ENCODE measurements at regions not wholly inside any gene's neighbourhood (a gene's known extent, or its start where the extent isn't known, plus 50 kb on each side); places are given as distances from the start of the nearest gene placed in this dataset.
"Not testable (repeated sequence)": the region's sequence is repeated elsewhere in the genome, so short reads cannot be mapped to it uniquely, and the experiment has no call there.

GRCh38 chr2:64743739-64744330 lies 90.1 kb upstream of the SERTAD2 start:
- no peak for DNase-seq (ENCODE audit: low spot score)

GRCh38 chr2:64745562-64745961 lies 91.8 kb upstream of the SERTAD2 start:
- no peak for DNase-seq (ENCODE audit: low spot score)

GRCh38 chr2:64747690-64748091 lies 94.0 kb upstream of the SERTAD2 start:
- DNase-seq (ENCODE audit: low spot score): not testable (repeated sequence)

- DNase-seq (ENCODE audit: low spot score): no peak
Observed at GRCh38 chr2:64748147-64748546, 94.4 kb upstream of the SERTAD2 start.

GRCh38 chr2:64748561-64748960 lies 94.8 kb upstream of the SERTAD2 start:
- DNase-seq (ENCODE audit: low spot score): no peak

DNA sequence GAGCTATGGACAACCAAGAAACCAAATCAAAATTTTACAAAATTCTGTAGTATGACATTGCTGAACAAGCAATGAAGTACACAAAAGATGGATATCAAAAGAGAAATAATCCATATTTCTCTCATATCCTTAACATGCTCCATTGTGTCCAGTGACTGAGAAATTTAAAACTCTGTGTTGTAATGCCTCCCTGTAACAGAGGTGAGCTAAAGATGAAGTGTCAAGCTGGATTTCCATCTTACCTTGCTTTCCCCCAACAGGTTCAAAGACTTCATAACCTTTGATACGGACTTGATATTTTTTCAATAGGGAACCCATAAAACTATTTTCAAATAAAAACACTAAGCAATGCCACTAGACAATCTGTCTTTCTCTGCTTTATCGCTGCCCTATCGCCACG lies 95.7 kb upstream of the SERTAD2 start:
- DNase-seq (ENCODE audit: low spot score): no peak

GRCh38 chr2:64750001-64750816 lies 96.5 kb upstream of the SERTAD2 start:
- peak; percentile 27 for DNase-seq (ENCODE audit: low spot score)

DNA sequence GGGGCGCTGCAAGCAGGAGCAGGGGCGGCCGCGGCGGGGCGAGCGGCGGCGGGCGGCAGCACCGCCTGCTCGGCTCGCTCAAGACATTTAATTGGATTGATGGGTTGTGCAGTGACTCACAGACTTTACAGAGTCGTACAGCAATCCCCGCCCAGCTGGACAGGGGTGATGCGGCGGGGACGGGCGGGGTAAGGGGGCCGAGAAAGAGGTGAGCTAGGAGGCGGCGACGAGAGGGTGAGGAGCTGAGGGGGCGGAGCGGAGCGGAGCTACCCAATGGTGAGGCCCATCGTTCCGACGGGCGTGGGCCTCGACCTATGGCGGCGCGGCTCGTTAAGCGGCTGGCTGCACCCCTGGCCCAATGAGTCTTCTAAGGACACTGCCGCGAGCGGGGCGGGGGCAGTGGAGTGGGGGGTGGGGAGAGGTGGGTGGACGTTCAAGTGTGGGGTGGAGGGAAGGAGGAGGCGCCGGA lies 97.1 kb upstream of the SERTAD2 start:
- DNase-seq (ENCODE audit: low spot score): peak; percentile 97

GRCh38 chr2:64751286-64752260 lies 97.9 kb upstream of the SERTAD2 start:
- peak; percentile 57 for DNase-seq (ENCODE audit: low spot score)

DNA sequence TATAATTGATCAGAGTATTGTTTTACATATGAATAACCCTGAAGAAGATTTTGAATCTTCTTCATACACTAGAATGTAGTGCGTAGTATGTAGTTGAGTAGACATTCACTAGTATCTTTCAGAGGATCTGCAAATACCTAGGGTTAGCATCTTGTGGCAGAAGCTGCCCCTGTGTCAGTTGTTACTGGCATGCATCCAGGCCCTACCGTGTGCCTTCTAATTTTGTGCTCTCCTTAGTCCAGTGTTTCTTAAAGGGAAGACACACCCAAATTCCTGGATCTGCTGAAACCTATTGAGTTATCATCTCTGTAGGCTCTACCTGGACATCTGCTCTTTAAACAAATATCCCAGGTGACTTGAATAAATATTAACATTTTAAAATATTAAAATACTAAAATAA lies 99.7 kb upstream of the SERTAD2 start:
- DNase-seq (ENCODE audit: low spot score): no peak

GRCh38 chr2:64754570-64754969 lies 100.9 kb upstream of the SERTAD2 start:
- DNase-seq (ENCODE audit: low spot score): no peak

DNA sequence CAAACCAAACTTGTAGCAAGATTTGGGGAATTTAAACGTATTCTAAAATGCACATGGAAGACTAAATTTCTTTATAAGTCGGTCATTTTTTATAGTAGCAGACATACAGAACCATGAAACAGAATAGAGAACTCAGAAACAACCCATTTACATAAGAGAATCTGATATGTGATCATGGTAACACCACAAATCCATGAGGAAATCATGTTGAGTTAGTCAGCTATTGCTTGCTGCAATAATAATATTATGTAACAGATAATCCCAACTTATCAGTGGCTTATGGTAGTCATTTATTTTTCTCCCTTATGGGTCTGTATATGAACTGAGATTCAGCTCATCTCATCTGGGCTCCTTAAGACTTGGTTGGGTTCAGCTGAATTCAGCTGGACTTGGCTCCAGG lies 103.4 kb upstream of the SERTAD2 start:
- no peak for DNase-seq (ENCODE audit: low spot score)

GRCh38 chr2:64760128-64760527 lies 106.4 kb upstream of the SERTAD2 start:
- no peak for DNase-seq (ENCODE audit: low spot score)

GRCh38 chr2:64762301-64762997 lies 108.7 kb upstream of the SERTAD2 start:
- no peak for DNase-seq (ENCODE audit: low spot score)

DNA sequence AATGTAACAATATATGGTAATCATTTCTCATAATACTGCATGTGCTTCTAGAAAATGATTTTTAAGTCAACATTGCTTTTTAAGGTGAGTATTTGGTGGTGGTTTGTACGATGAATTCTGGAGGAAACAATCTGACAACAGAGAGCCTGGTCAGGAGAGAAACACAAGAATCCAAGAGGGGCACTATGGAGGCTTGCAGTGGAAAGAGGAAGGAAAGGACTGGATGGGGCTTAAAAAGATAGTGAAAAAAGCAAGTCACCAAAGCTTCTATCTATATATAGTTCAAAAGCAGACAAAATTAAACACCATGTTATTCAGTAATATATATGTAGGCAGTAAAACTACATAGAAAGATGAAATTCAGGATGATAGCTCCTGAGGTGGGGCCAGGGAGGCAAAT lies 109.4 kb upstream of the SERTAD2 start:
- DNase-seq (ENCODE audit: low spot score): no peak

DNA sequence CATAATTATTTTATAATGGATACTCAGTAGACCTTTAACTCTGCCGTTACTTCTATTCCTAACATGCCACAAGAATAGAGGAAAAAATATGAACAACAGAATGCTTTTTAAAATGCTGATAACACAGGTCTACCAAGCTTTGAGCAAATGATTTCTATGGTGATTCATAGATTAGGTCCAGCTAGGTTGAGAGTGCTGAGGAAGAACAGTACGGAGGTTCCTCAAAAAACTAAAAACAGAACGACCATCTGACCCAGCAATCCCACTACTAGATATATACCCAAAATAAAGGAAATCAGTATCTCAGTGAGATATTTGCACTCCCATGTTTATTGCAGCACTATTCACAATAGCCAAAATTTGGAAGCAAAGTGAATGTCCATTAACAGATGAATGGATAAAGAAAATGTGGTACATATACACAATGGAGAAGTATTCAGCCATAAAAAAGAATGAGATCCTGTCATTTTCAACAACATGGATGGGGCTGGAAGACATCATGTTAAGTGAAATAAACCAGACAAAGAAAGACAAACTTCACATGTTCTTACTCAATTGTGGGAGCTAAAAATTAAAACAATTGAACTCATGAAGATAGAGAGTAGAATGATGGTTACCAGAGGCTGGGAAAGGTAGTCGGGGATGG lies 111.6 kb upstream of the SERTAD2 start:
- DNase-seq (ENCODE audit: low spot score): no peak

DNA sequence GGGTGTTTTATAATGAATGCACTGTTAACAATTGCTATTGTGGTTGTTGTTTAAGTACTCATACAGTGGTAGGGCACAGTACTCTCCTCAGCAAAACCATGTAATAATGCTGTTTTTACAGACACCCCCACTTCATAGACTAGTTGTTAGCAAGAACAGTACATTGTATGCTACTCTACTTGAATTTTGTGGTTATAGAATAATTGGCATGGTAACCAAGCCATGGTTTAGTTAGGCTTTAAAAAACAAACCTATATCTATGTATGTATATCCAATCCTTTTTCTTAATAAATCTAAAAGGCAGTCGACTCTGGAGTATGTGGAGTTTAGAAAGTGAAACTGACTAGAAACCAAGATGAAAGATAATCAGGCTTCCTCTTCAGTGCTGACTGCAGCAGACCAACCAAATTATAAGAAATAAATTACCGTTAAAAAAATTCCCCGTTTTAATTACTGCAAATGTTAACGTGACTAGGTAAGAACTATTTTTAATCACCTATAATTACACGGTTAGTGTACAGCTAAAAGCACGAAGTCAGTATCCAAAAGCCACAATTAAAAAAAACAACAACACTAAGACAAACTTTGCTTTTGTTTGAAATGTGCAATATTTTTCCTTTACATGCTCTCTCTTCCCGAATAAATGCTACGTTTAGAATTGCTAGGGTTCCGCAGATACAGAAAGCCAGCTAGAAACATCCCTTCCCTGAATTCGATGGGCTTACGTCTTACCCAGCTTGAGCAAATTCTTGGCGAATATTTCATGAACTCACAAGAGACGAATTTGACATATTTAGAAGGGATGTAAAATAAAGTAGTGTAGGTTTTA lies 113.3 kb upstream of the SERTAD2 start:
- DNase-seq (ENCODE audit: low spot score): no peak

- DNase-seq (ENCODE audit: low spot score): peak; percentile 88
Observed at GRCh38 chr2:64767670-64768468, 114.2 kb upstream of the SERTAD2 start.

DNA sequence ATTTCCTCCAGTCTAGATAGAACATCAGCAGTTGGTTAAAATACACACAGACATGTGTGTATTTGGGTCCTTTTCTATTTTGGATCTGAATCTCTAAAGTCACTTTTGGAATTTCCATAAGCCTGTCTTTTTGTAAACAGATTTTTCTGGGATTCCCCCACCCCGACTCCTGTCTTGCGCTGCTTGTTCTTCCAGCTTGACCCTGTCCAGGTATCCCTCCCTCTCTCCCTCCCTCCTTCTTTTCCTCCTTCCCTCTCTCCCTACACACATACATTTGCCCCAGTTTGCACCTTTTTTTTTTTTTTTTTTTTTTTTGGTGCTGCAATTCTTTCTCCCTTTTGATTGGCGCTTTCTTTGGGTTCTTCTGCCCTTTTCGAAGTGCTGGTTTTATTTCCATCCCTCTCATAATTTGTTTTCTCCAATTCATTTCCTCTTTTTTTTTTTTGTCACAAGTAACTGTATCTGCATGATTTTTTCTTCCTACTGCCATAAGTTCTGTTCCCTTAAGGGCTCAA lies 114.8 kb upstream of the SERTAD2 start:
- no peak for DNase-seq (ENCODE audit: low spot score)

Data from RKO (cell line).